ENCODE measurements at regions not wholly inside any gene's neighbourhood (a gene's known extent, or its start where the extent isn't known, plus 50 kb on each side); places are given as distances from the start of the nearest gene placed in this dataset.

GRCh38 chr5:166982226-166982625 lies 1309.2 kb upstream of the WWC1 start:
- Mint-ChIP-seq H3K4me1 (ENCODE audit: low read depth) (peaks cover 23% of the 10 kb centered on the region), H3K27me3 (peaks cover 29% of the 10 kb centered on the region), H3K4me3 (ENCODE audit: low read depth) (peak overlapping the region; percentile 29), H3K36me3 (ENCODE audit: insufficient read depth) (no peaks in the 10 kb centered on the region), H3K27ac (no peak overlapping the region), H3K9me3 (ENCODE audit: low read depth) (no peaks in the 10 kb centered on the region)
- DNase-seq (ENCODE audit: low spot score, unreplicated experiment), result no peak
- no peak for TF ChIP-seq CTCF (IDR thresholded peaks at IDR 0.05; ENCODE audit: unreplicated experiment)

GRCh38 chr5:166991601-166992000 lies 1299.8 kb upstream of the WWC1 start:
- peaks cover 4% of the 10 kb centered on the region for H3K4me1 Mint-ChIP-seq (ENCODE audit: low read depth)
- no peak for DNase-seq (ENCODE audit: low spot score, unreplicated experiment)
- no peak overlapping the region for H3K4me3 Mint-ChIP-seq (ENCODE audit: low read depth)
- no peak overlapping the region for H3K27ac Mint-ChIP-seq
- H3K36me3 Mint-ChIP-seq (ENCODE audit: insufficient read depth), result no peaks in the 10 kb centered on the region
- no peak for TF ChIP-seq CTCF (IDR thresholded peaks at IDR 0.05; ENCODE audit: unreplicated experiment)
- H3K9me3 Mint-ChIP-seq (ENCODE audit: low read depth), result no peaks in the 10 kb centered on the region
- peaks cover 3% of the 10 kb centered on the region for H3K27me3 Mint-ChIP-seq

- no peaks in the 10 kb centered on the region for H3K36me3 Mint-ChIP-seq (ENCODE audit: insufficient read depth)
- H3K27me3 Mint-ChIP-seq, result peaks cover 1% of the 10 kb centered on the region
- no peak overlapping the region for H3K4me3 Mint-ChIP-seq (ENCODE audit: low read depth)
- no peaks in the 10 kb centered on the region for H3K9me3 Mint-ChIP-seq (ENCODE audit: low read depth)
- peaks cover 4% of the 10 kb centered on the region for H3K4me1 Mint-ChIP-seq (ENCODE audit: low read depth)
- no peak overlapping the region for H3K27ac Mint-ChIP-seq
- TF ChIP-seq CTCF (IDR thresholded peaks at IDR 0.05; ENCODE audit: unreplicated experiment), result no peak
- no peak for DNase-seq (ENCODE audit: low spot score, unreplicated experiment)
These were observed 1299.3 kb upstream of the WWC1 start for GRCh38 chr5:166992108-166992507.

GRCh38 chr5:166992874-166993722 lies 1298.3 kb upstream of the WWC1 start:
- no peak overlapping the region for H3K27ac Mint-ChIP-seq

GRCh38 chr5:166994226-166994625 lies 1297.2 kb upstream of the WWC1 start:
- H3K9me3 Mint-ChIP-seq (ENCODE audit: low read depth), result no peaks in the 10 kb centered on the region
- H3K4me3 Mint-ChIP-seq (ENCODE audit: low read depth), result no peak overlapping the region
- no peak for DNase-seq (ENCODE audit: low spot score, unreplicated experiment)
- H3K4me1 Mint-ChIP-seq (ENCODE audit: low read depth), result peaks cover 4% of the 10 kb centered on the region
- no peaks in the 10 kb centered on the region for H3K36me3 Mint-ChIP-seq (ENCODE audit: insufficient read depth)
- peaks cover under 1% of the 10 kb centered on the region for H3K27me3 Mint-ChIP-seq
- no peak overlapping the region for H3K27ac Mint-ChIP-seq
- no peak for TF ChIP-seq CTCF (IDR thresholded peaks at IDR 0.05; ENCODE audit: unreplicated experiment)

More at GRCh38 chr5:166992874-166993722, 1298.3 kb upstream of the WWC1 start:
- no peaks in the 10 kb centered on the region for H3K36me3 Mint-ChIP-seq (ENCODE audit: insufficient read depth)
- no peak for DNase-seq (ENCODE audit: low spot score, unreplicated experiment)
- no peaks in the 10 kb centered on the region for H3K9me3 Mint-ChIP-seq (ENCODE audit: low read depth)
- no peaks in the 10 kb centered on the region for H3K27me3 Mint-ChIP-seq
- no peak for TF ChIP-seq CTCF (IDR thresholded peaks at IDR 0.05; ENCODE audit: unreplicated experiment)
- H3K4me3 Mint-ChIP-seq (ENCODE audit: low read depth), result no peak overlapping the region
- peaks cover 4% of the 10 kb centered on the region for H3K4me1 Mint-ChIP-seq (ENCODE audit: low read depth)
